Keratinocyte (primary cell): ENCODE measurements at regions not wholly inside any gene's neighbourhood (a gene's known extent, or its start where the extent isn't known, plus 50 kb on each side); places are given as distances from the start of the nearest gene placed in this dataset.

ENCODE experiments used
- DNase-seq: peaks from one replicate; pipeline ENCODE4 v3.0.0-alpha.2; 2011; ENCODE audit warnings: low read depth, missing footprints, low spot score
- FAIRE-seq: peaks from 2 replicates; lab custom pipeline; 2011; peaks lifted over from hg19 to GRCh38; lab: Jason Lieb, UNC
- H2AFZ ChIP-seq: 2 replicates; pipeline ENCODE4 v1.6.0; 2012; ENCODE audit warnings: low read length, control low read depth, inconsistent platforms; ENCODE audit not compliant: control insufficient read depth
- H3K27ac ChIP-seq: 2 replicates; pipeline ENCODE4 v1.5.1; 2011; ENCODE audit warnings: low read length; ENCODE audit not compliant: control insufficient read depth, insufficient read depth
- H3K27me3 ChIP-seq: 3 replicates; pipeline ENCODE4 v1.6.0; 2011; ENCODE audit warnings: low read length; ENCODE audit not compliant: control insufficient read depth, insufficient read depth; ENCODE audit errors: extremely low read depth
- H3K36me3 ChIP-seq, 2 experiments: 2 replicates in 1 of 2; 3 replicates in 1 of 2; pipeline ENCODE4 v1.5.1; 2011; ENCODE audit warnings: low read length in 2 of 2, mild to moderate bottlenecking in 1 of 2; ENCODE audit not compliant: control insufficient read depth in 2 of 2, insufficient read depth in 2 of 2; ENCODE audit errors: extremely low read depth in 1 of 2
- H3K4me1 ChIP-seq: 3 replicates; pipeline ENCODE4 v1.5.1; 2011; ENCODE audit warnings: low read length; ENCODE audit not compliant: control insufficient read depth, insufficient read depth; ENCODE audit errors: extremely low read depth
- H3K4me2 ChIP-seq: 3 replicates; pipeline ENCODE4 v1.6.0; 2011; ENCODE audit warnings: low read depth, low read length; ENCODE audit not compliant: control insufficient read depth, insufficient read depth; ENCODE audit errors: extremely low read depth
- H3K4me3 ChIP-seq, 3 experiments: fragments of 200-600 bp in 1 of 3; sonication (generic) in 1 of 3; 2 replicates in 2 of 3; 3 replicates in 1 of 3; pipeline ENCODE4 v1.5.1; 2011 to 2016; ENCODE audit warnings: low read length in 3 of 3, mild to moderate bottlenecking in 3 of 3, control low read depth in 2 of 3, inconsistent platforms in 1 of 3, low read depth in 1 of 3, mixed read lengths in 1 of 3, mixed run types in 1 of 3, moderate library complexity in 1 of 3; ENCODE audit not compliant: control insufficient read depth in 2 of 3, insufficient read depth in 2 of 3; ENCODE audit errors: extremely low read depth in 1 of 3
- H3K79me2 ChIP-seq: 2 replicates; pipeline ENCODE4 v1.6.0; 2012; ENCODE audit warnings: low read length; ENCODE audit not compliant: control insufficient read depth, insufficient read depth
- H3K9ac ChIP-seq: 3 replicates; pipeline ENCODE4 v1.6.0; 2011; ENCODE audit warnings: low read length; ENCODE audit not compliant: control insufficient read depth, insufficient read depth; ENCODE audit errors: extremely low read depth
- H3K9me1 ChIP-seq: 3 replicates; pipeline ENCODE4 v1.6.0; 2011; ENCODE audit warnings: low read length; ENCODE audit not compliant: control insufficient read depth, insufficient read depth; ENCODE audit errors: extremely low read depth
- H3K9me3 ChIP-seq: 2 replicates; pipeline ENCODE4 v1.5.1; 2012; ENCODE audit warnings: low read depth, low read length; ENCODE audit not compliant: control insufficient read depth
- H4K20me1 ChIP-seq: 3 replicates; pipeline ENCODE4 v1.6.0; 2011; ENCODE audit warnings: low read length; ENCODE audit not compliant: control insufficient read depth, insufficient read depth; ENCODE audit errors: extremely low read depth
- EZH2 ChIP-seq: IDR thresholded peaks from one replicate; pipeline ENCODE4 v1.6.1; 2012; ENCODE audit warnings: inconsistent platforms, mild to moderate bottlenecking, low read length, moderate library complexity
- dilution Hi-C: fragments of 300-500 bp; cut with MboI; formaldehyde crosslinking; loops from one replicate; pipeline ENCODE4 v1.7.0; 2020; ENCODE audit warnings: low sequenced_read_pairs; ENCODE audit not compliant: extremely low pct_ligation_motif_present
- TF ChIP-seq, protein P1 (sequence below), 3 experiments: IDR thresholded peaks in 1 of 3; conservative IDR thresholded peaks in 1 of 3; optimal IDR thresholded peaks in 1 of 3; 2 replicates in 2 of 3; 3 replicates in 1 of 3; pipeline versions ENCODE3 to v1.5.1; 2011; ENCODE audit warnings: low read length in 3 of 3, mild to moderate bottlenecking in 3 of 3, moderate library complexity in 2 of 3, control low read depth in 1 of 3, inconsistent platforms in 1 of 3; ENCODE audit not compliant: insufficient read depth in 2 of 3; ENCODE audit errors: extremely low read depth in 1 of 3

DNA sequence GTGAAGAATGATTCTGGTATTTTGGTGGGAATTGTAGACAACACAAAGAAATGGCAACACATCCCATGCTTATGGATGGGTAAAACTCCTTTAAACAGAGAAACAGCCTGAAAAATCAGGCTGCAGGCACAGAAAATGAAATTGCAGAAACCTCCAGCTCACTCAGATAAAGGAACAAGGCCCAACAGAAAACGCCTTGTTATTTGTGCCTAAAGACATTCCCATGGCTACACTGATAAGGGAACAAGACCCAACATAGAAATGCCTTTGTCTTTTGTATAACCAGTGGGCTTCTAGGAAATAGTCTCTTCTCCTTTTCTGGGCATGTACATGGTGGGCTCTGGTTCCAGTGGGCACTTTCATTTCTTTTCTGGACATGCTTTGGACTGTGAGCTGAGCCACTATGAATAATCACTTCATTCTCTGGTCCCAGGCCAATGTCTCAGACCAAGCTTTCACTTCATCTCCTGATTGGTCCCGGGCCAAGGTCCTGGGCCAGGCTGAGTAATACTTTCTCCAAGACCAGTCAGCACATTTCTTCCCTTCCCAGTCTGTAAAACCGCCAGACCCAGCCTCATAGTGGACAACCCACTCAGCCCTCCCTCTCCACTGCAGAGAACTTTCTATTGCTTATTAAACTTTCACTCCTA, 160.5 kb downstream of the TBX22 start:
- DNase-seq: no peak

DNA sequence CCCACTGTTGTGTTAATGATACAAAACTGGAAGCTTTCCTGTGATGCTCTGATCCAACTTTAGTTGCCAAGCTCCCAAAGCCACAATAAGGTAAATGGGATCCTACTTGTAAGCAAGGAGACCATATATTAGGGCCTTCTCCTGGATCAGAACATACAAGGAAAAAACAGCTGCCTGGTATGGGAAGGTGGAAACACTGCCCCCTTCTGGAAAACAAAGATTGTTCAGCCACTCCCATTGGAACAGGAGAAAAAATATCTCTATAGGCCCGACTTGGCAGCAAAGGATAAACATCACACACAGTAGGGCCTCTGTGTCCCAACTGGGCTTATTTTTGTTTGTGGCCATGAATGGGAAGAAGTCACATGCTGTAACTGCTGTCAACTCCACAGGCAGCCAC, 166.5 kb downstream of the TBX22 start:
- Histone ChIP-seq H3K79me2 (no peaks in the 10 kb centered on the region), H3K4me2 (no peak overlapping the region), H2AFZ (no peak overlapping the region), H3K9ac (no peak overlapping the region), H3K27me3 (no peaks in the 10 kb centered on the region), H4K20me1 (no peaks in the 10 kb centered on the region), H3K4me3 (no peak overlapping the region), H3K36me3 (no peaks in the 10 kb centered on the region), H3K9me3 (no peaks in the 10 kb centered on the region), H3K4me1 (no peaks in the 10 kb centered on the region), H3K27ac (no peak overlapping the region), H3K9me1 (no peaks in the 10 kb centered on the region)
- DNase-seq: no peak
- TF ChIP-seq EZH2: no peak
- TF ChIP-seq, protein P1, sequence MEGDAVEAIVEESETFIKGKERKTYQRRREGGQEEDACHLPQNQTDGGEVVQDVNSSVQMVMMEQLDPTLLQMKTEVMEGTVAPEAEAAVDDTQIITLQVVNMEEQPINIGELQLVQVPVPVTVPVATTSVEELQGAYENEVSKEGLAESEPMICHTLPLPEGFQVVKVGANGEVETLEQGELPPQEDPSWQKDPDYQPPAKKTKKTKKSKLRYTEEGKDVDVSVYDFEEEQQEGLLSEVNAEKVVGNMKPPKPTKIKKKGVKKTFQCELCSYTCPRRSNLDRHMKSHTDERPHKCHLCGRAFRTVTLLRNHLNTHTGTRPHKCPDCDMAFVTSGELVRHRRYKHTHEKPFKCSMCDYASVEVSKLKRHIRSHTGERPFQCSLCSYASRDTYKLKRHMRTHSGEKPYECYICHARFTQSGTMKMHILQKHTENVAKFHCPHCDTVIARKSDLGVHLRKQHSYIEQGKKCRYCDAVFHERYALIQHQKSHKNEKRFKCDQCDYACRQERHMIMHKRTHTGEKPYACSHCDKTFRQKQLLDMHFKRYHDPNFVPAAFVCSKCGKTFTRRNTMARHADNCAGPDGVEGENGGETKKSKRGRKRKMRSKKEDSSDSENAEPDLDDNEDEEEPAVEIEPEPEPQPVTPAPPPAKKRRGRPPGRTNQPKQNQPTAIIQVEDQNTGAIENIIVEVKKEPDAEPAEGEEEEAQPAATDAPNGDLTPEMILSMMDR (optimal IDR thresholded peaks at IDR 0.05 in 1 of 3, IDR thresholded peaks at IDR 0.05 in 1 of 3, conservative IDR thresholded peaks at IDR 0.05 in 1 of 3; ENCODE audit: extremely low read depth in 1 of 3, insufficient read depth in 2 of 3, low read length in 3 of 3): peak in 1 of 3 experiments; percentile 29
- dilution Hi-C loops: no loop called here
- FAIRE-seq: no peak

More for the DNA sequence above, 160.5 kb downstream of the TBX22 start:
- Histone ChIP-seq H3K9ac (no peak overlapping the region), H4K20me1 (no peaks in the 10 kb centered on the region), H3K4me2 (no peak overlapping the region), H3K9me1 (no peaks in the 10 kb centered on the region), H3K27me3 (no peaks in the 10 kb centered on the region), H3K4me1 (no peaks in the 10 kb centered on the region), H3K4me3 (no peak overlapping the region), H3K9me3 (no peaks in the 10 kb centered on the region), H2AFZ (no peak overlapping the region), H3K79me2 (no peaks in the 10 kb centered on the region), H3K36me3 (no peaks in the 10 kb centered on the region), H3K27ac (no peak overlapping the region)
- FAIRE-seq: no peak
- dilution Hi-C loops: no loop called here
- TF ChIP-seq EZH2: no peak
- TF ChIP-seq, protein P1 (optimal IDR thresholded peaks at IDR 0.05 in 1 of 3, IDR thresholded peaks at IDR 0.05 in 1 of 3, conservative IDR thresholded peaks at IDR 0.05 in 1 of 3; ENCODE audit: extremely low read depth in 1 of 3, insufficient read depth in 2 of 3, low read length in 3 of 3): no peak
